ENCODE measurements at regions not wholly inside any gene's neighbourhood (a gene's known extent, or its start where the extent isn't known, plus 50 kb on each side); places are given as distances from the start of the nearest gene placed in this dataset.

GRCh38 chr5:84825606-84826005, 440.9 kb upstream of the EDIL3 start:
- no peak for TF ChIP-seq POLR2A (IDR thresholded peaks at IDR 0.05; ENCODE audit: extremely low read depth, insufficient read length)
- TF ChIP-seq CTCF (IDR thresholded peaks at IDR 0.05; ENCODE audit: low read depth, low read length): no peak
